GM06990 (cell line): ENCODE measurements at regions not wholly inside any gene's neighbourhood (a gene's known extent, or its start where the extent isn't known, plus 50 kb on each side); places are given as distances from the start of the nearest gene placed in this dataset.

Experiments
- DNase-seq: peaks from one replicate; pipeline ENCODE4 v3.0.0-alpha.2; 2011; ENCODE audit not compliant: insufficient read length; ENCODE audit errors: extremely low read depth
- H3K27me3 ChIP-seq: replicated peaks from 2 replicates; pipeline ENCODE4 v1.6.0; 2011; ENCODE audit warnings: low read length; ENCODE audit not compliant: control insufficient read depth, insufficient read depth
- H3K36me3 ChIP-seq: 2 replicates; pipeline ENCODE4 v1.5.1; 2011; ENCODE audit warnings: low read length; ENCODE audit not compliant: control insufficient read depth, insufficient read depth
- H3K4me3 ChIP-seq: replicated peaks from 2 replicates; pipeline ENCODE4 v1.5.1; 2011; ENCODE audit warnings: low read depth, mild to moderate bottlenecking, control low read depth, low read length
- CTCF ChIP-seq: IDR thresholded peaks from 2 replicates; pipeline ENCODE4 v1.5.1; 2011; ENCODE audit warnings: low read length, control low read depth, mild to moderate bottlenecking, inconsistent platforms; ENCODE audit not compliant: insufficient read depth, poor library complexity, severe bottlenecking

DNA sequence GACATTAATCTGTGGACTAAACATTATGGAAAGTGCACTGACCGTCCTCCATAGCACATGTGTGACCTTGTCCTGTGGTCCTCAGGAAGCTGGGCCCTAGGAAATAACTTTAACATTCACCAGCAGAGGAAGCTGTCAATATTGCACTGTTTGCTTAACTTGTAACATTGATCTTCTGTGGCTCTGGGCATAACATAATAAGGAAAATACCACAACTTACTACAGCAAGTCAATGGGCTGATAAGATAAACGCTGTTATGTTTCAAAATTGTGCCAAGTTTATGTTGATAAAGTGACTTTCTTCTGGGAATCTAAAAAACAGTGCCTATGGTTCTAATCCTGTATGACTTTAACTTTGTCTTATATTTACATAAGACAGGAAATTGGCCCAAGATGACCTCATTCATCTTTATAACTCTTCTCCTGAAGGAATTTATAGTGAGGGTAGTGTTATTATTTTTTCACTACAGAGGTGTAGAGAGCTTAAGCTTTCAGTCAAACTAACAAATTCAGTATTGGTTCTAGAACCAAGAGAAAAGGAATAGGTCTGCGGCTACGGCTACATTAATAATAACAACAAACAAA lies 113.7 kb upstream of the MAP4K3 start:
- no peak overlapping the region for H3K4me3 ChIP-seq
- TF ChIP-seq CTCF = no peak
- DNase-seq = no peak
- H3K27me3 ChIP-seq = no peaks in the 10 kb centered on the region
- no peaks in the 10 kb centered on the region for H3K36me3 ChIP-seq

GRCh38 chr2:39558906-39559305 lies 106.8 kb upstream of the TMEM178A start:
- H3K4me3 ChIP-seq = no peak overlapping the region
- H3K27me3 ChIP-seq = no peaks in the 10 kb centered on the region
- H3K36me3 ChIP-seq = no peaks in the 10 kb centered on the region
- no peak for DNase-seq
- TF ChIP-seq CTCF = no peak

- no peaks in the 10 kb centered on the region for H3K27me3 ChIP-seq
- no peak for DNase-seq
- no peaks in the 10 kb centered on the region for H3K36me3 ChIP-seq
- H3K4me3 ChIP-seq = no peak overlapping the region
- no peak for TF ChIP-seq CTCF
These were observed 102.1 kb upstream of the TMEM178A start for GRCh38 chr2:39563572-39563971.

DNA sequence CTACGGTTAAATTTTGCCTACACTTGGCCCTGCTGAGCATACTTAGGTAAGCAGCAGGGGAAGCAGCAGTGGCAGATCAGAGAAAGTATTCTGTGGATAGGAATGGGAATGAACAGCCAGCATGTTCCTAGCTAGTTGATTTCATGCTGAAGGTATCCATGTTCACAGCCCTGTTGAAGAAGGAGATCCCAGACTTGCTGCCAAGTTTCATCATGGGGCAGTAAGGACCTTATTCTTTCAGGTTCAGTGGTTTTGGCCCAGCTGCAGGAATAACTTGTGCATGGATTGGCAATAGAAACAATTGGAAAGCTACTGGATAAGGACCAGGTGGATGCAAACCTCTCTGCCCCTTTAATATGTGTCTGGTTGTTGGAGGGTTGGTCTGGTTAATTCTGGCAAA lies 98.2 kb upstream of the TMEM178A start:
- no peak overlapping the region for H3K4me3 ChIP-seq
- H3K27me3 ChIP-seq = no peaks in the 10 kb centered on the region; the same call in 1 of the 2 replicates
- no peaks in the 10 kb centered on the region for H3K36me3 ChIP-seq
- no peak for DNase-seq
- TF ChIP-seq CTCF = no peak

DNA sequence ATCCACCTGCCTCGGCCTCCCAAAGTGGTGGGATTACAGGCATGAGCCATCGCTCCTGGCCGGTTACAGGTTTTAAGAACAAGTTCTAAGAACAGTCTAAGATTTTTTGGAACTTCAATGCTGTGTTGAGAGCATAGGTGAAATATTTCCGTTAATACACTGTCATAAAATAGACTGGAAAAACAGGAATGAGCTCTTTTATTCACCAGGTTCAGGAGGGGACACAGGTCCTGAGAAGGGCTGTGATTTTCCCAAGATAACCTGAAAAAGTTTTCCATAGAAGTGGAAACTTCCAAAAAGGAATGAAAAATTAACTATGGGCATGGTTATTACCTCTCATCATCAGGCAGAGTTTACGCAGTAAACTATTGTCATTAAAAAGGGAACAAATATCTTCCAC lies 97.6 kb upstream of the TMEM178A start:
- H3K4me3 ChIP-seq = no peak overlapping the region
- no peak for DNase-seq
- no peaks in the 10 kb centered on the region for H3K36me3 ChIP-seq
- no peaks in the 10 kb centered on the region; the same call in 1 of the 2 replicates for H3K27me3 ChIP-seq
- TF ChIP-seq CTCF = no peak

DNA sequence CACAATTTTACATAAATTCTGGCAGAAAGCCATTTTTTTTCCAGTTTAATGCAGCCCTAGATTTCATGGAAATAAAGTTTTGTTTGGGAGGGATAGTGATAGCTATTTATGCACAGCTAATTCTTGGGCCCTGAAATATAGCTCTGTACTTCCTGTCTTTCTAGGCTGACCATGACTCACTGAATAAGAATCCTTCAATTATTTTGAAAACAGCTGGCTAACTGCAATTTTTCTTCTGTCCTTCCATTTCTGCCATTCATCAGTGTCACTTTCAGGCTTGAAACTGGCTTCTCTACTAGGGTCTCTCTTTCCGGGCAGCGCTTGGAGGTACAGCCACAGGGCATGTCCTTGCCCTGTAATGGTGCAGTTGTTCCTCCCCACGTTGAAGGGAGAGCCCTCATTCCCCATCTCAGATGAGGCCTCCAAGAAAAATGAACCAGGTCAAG lies 97.1 kb upstream of the TMEM178A start:
- no peak overlapping the region for H3K4me3 ChIP-seq
- no peaks in the 10 kb centered on the region for H3K36me3 ChIP-seq
- no peaks in the 10 kb centered on the region; the same call in 1 of the 2 replicates for H3K27me3 ChIP-seq
- DNase-seq = no peak
- no peak for TF ChIP-seq CTCF
